ENCODE measurements at regions not wholly inside any gene's neighbourhood (a gene's known extent, or its start where the extent isn't known, plus 50 kb on each side); places are given as distances from the start of the nearest gene placed in this dataset.

DNA sequence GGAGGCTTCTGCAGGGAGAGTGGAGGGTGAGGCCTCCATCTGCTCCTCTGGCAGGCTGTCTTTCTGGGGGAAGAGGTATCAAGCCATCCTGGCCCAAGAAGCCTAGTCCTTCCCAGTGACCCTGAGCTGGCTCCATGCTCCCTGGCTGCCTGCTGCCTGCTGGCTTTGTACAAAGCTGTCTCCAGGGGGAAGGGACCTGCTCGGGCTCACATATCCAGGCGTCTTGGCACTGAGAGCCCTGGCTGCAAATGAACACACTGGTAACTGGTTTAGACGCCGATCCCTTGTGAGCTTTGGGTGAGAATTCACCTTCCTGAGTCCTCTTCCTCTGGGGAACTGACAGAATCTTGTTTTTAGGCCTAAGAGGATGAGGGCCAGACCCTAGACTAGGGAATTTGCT, 210.3 kb upstream of the ZBED5 start:
- H3K4me1 ChIP-seq (ENCODE audit: control insufficient read depth, insufficient read depth, low read length): peaks cover 39% of the 10 kb centered on the region
- no peaks in the 10 kb centered on the region for H3K9me3 ChIP-seq (ENCODE audit: control insufficient read depth, insufficient read depth, low read length)
- no peaks in the 10 kb centered on the region for H3K36me3 ChIP-seq (ENCODE audit: control insufficient read depth, insufficient read depth, low read length)
- no peak overlapping the region for H3K9ac ChIP-seq (ENCODE audit: low read depth, low read length)
- H3K27me3 ChIP-seq (ENCODE audit: control insufficient read depth, insufficient read depth, low read length): no peaks in the 10 kb centered on the region
- H3K4me3 ChIP-seq (ENCODE audit: low read depth, low read length): no peak overlapping the region
- H3K27ac ChIP-seq (ENCODE audit: low read depth, low read length): no peak overlapping the region

DNA sequence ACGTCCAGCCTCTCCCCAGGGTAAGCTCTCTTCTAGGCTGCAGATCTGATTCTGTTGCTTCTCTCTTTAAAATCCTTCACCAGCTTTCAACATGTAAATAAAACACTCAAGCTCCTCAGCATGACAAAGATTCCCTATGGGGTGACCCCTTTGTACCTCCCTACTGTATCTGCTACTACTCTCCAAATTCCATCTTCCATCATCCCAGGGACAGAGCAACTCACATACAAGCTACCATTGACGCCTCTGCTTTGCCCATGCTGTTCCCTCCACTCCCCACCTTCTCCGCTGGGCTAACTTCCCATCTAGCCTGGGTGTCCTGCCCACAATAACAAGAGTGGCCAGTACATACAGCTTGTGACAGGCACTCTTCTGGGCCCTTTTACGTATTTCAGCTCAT, 207.5 kb upstream of the ZBED5 start:
- H3K9me3 ChIP-seq (ENCODE audit: control insufficient read depth, insufficient read depth, low read length): no peaks in the 10 kb centered on the region
- no peak overlapping the region for H3K9ac ChIP-seq (ENCODE audit: low read depth, low read length)
- no peak overlapping the region for H3K4me3 ChIP-seq (ENCODE audit: low read depth, low read length)
- H3K27ac ChIP-seq (ENCODE audit: low read depth, low read length): peak overlapping the region; percentile 56
- no peaks in the 10 kb centered on the region for H3K36me3 ChIP-seq (ENCODE audit: control insufficient read depth, insufficient read depth, low read length)
- H3K27me3 ChIP-seq (ENCODE audit: control insufficient read depth, insufficient read depth, low read length): no peaks in the 10 kb centered on the region
- peaks cover 23% of the 10 kb centered on the region for H3K4me1 ChIP-seq (ENCODE audit: control insufficient read depth, insufficient read depth, low read length)

DNA sequence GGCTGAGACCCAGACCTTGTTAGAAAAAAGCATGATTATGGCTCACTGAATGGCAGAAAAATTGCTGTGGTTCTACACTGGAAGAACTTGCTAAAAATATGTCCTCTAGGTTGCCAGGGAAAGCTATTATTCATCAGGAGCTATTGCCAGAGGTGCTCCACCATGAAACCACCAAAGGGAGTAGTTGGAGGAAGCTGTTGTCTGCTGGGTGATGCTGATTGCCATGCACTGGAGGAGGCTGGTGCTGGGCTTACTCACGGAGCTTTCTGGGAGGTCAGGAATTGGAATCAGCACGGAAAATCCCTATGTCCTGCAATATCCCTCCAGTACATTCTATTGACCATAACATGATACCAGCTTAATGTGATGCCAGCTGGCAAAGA, 199.6 kb upstream of the ZBED5 start:
- peaks cover 3% of the 10 kb centered on the region; the same call in 1 of the 2 replicates for H3K9me3 ChIP-seq (ENCODE audit: control insufficient read depth, insufficient read depth, low read length)
- H3K9ac ChIP-seq (ENCODE audit: low read depth, low read length): no peak overlapping the region
- H3K27me3 ChIP-seq (ENCODE audit: control insufficient read depth, insufficient read depth, low read length): no peaks in the 10 kb centered on the region
- no peak overlapping the region for H3K27ac ChIP-seq (ENCODE audit: low read depth, low read length)
- no peak overlapping the region for H3K4me3 ChIP-seq (ENCODE audit: low read depth, low read length)
- H3K4me1 ChIP-seq (ENCODE audit: control insufficient read depth, insufficient read depth, low read length): no peaks in the 10 kb centered on the region
- H3K36me3 ChIP-seq (ENCODE audit: control insufficient read depth, insufficient read depth, low read length): no peaks in the 10 kb centered on the region

- no peaks in the 10 kb centered on the region for H3K36me3 ChIP-seq (ENCODE audit: control insufficient read depth, insufficient read depth, low read length)
- no peak overlapping the region for H3K27ac ChIP-seq (ENCODE audit: low read depth, low read length)
- no peak overlapping the region for H3K4me3 ChIP-seq (ENCODE audit: low read depth, low read length)
- H3K9me3 ChIP-seq (ENCODE audit: control insufficient read depth, insufficient read depth, low read length): peaks cover 3% of the 10 kb centered on the region; the same call in 1 of the 2 replicates
- H3K27me3 ChIP-seq (ENCODE audit: control insufficient read depth, insufficient read depth, low read length): no peaks in the 10 kb centered on the region
- no peaks in the 10 kb centered on the region for H3K4me1 ChIP-seq (ENCODE audit: control insufficient read depth, insufficient read depth, low read length)
- H3K9ac ChIP-seq (ENCODE audit: low read depth, low read length): no peak overlapping the region
Observed at GRCh38 chr11:11056749-11057471, 199.1 kb upstream of the ZBED5 start.

DNA sequence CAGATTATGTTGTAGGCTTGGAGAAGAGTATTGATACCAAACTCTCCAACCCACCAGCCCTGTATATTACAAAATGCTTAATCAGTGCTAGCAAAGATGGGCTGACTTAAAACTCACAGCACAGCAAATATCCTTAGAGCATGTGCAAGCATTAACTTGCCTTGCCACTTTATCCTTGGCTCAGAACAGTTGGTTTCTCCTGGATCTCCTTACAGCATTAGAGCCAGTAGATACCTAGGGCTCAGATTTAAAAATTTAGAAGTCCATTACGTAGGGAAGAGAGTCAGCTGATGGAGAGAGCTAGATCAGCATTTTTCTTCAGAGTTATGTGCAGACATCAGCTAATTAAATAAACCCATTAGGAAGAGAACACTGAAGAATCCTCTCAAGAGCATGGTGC, 198.5 kb upstream of the ZBED5 start:
- Histone ChIP-seq H3K4me3 (ENCODE audit: low read depth, low read length) (no peak overlapping the region), H3K36me3 (ENCODE audit: control insufficient read depth, insufficient read depth, low read length) (no peaks in the 10 kb centered on the region), H3K9ac (ENCODE audit: low read depth, low read length) (no peak overlapping the region), H3K9me3 (ENCODE audit: control insufficient read depth, insufficient read depth, low read length) (peaks cover 3% of the 10 kb centered on the region; the same call in 1 of the 2 replicates), H3K27me3 (ENCODE audit: control insufficient read depth, insufficient read depth, low read length) (no peaks in the 10 kb centered on the region), H3K27ac (ENCODE audit: low read depth, low read length) (no peak overlapping the region), H3K4me1 (ENCODE audit: control insufficient read depth, insufficient read depth, low read length) (no peaks in the 10 kb centered on the region)

GRCh38 chr11:11047851-11048610, 190.2 kb upstream of the ZBED5 start:
- H3K9ac ChIP-seq (ENCODE audit: low read depth, low read length): no peak overlapping the region
- no peaks in the 10 kb centered on the region for H3K9me3 ChIP-seq (ENCODE audit: control insufficient read depth, insufficient read depth, low read length)
- no peaks in the 10 kb centered on the region for H3K27me3 ChIP-seq (ENCODE audit: control insufficient read depth, insufficient read depth, low read length)
- H3K27ac ChIP-seq (ENCODE audit: low read depth, low read length): no peak overlapping the region
- H3K4me1 ChIP-seq (ENCODE audit: control insufficient read depth, insufficient read depth, low read length): no peaks in the 10 kb centered on the region
- H3K36me3 ChIP-seq (ENCODE audit: control insufficient read depth, insufficient read depth, low read length): no peaks in the 10 kb centered on the region
- no peak overlapping the region for H3K4me3 ChIP-seq (ENCODE audit: low read depth, low read length)

GRCh38 chr11:11046781-11047180, 188.9 kb upstream of the ZBED5 start:
- H3K9me3 ChIP-seq (ENCODE audit: control insufficient read depth, insufficient read depth, low read length): no peaks in the 10 kb centered on the region
- no peak overlapping the region for H3K9ac ChIP-seq (ENCODE audit: low read depth, low read length)
- no peaks in the 10 kb centered on the region for H3K4me1 ChIP-seq (ENCODE audit: control insufficient read depth, insufficient read depth, low read length)
- H3K36me3 ChIP-seq (ENCODE audit: control insufficient read depth, insufficient read depth, low read length): no peaks in the 10 kb centered on the region
- no peaks in the 10 kb centered on the region for H3K27me3 ChIP-seq (ENCODE audit: control insufficient read depth, insufficient read depth, low read length)
- no peak overlapping the region for H3K4me3 ChIP-seq (ENCODE audit: low read depth, low read length)
- no peak overlapping the region for H3K27ac ChIP-seq (ENCODE audit: low read depth, low read length)

DNA sequence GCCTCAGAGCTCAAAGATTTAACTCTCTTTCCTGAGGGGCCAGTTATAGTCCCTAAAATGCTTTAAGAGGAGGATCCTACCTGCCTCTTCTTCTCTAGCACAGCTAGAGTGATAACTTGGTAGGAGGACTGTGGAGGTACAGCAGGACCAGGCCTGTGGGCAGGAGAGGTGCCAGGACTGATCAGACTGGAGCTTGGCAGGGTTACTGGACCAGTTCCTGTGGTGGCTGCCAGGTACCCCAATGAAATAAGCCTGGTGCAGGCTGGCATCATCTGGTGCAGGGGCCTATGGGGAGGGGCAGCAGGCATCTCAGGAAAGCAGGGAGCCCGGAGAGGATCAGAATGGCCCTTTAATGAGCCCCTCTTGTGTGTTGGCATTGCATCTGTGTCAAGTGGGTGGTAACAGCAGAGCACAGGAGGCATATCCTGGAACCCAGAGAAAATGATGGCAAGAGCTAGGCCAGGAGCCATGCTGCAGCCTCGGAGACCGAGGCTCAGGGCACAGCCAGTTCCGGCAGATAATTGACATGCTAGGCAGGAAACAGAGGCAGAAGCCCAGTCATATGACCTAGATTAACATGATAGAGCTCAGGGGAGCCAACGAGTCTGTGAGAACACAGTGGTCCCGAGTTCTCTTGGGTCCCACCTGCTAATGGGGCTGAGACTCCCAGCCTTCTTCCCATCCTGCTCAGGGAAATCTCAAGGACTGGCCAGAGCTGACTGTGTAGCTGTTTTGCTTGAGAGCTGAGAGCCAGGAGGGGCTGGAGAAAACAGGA, 187.5 kb upstream of the ZBED5 start:
- no peaks in the 10 kb centered on the region for H3K27me3 ChIP-seq (ENCODE audit: control insufficient read depth, insufficient read depth, low read length)
- H3K4me3 ChIP-seq (ENCODE audit: low read depth, low read length): no peak overlapping the region
- H3K9ac ChIP-seq (ENCODE audit: low read depth, low read length): no peak overlapping the region
- H3K27ac ChIP-seq (ENCODE audit: low read depth, low read length): no peak overlapping the region
- H3K9me3 ChIP-seq (ENCODE audit: control insufficient read depth, insufficient read depth, low read length): no peaks in the 10 kb centered on the region
- no peaks in the 10 kb centered on the region for H3K36me3 ChIP-seq (ENCODE audit: control insufficient read depth, insufficient read depth, low read length)
- H3K4me1 ChIP-seq (ENCODE audit: control insufficient read depth, insufficient read depth, low read length): no peaks in the 10 kb centered on the region

DNA sequence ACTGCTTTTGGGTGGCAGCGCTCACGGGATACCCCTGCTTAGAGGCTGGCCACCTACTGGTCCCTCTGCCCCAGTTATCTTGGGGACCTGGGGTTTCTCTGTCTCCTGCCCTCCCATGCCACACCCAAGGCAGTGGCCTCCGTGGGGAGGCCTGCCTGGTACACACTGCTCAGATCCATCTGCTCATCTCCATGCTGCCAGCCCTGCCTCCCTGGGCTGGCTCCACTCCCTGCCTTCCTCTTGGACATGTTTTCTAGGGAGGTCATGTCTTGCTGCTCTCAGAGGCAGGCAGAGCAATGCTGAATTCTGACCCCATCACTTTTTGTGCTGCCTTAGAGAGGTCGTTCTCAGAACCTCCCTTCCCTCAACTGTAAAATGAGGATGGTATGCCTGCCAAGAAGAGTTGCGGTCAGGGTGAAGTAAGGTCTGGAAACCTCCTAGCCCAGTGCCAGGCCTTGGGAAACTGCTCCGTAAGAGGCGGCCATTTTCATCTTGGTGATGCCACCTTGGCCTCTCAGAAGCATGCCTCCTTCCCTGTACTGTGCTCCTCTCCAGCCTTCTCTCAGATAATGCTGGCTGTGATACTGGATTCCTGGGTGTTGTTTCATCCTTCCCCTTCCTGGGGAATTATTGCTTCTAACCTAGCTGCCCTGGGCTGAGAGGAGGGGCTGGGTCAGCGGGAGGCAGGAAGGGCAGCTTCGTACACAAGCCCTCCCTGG, 186.4 kb upstream of the ZBED5 start:
- Histone ChIP-seq H3K27me3 (ENCODE audit: control insufficient read depth, insufficient read depth, low read length) (no peaks in the 10 kb centered on the region), H3K27ac (ENCODE audit: low read depth, low read length) (no peak overlapping the region), H3K4me3 (ENCODE audit: low read depth, low read length) (no peak overlapping the region), H3K9ac (ENCODE audit: low read depth, low read length) (no peak overlapping the region), H3K36me3 (ENCODE audit: control insufficient read depth, insufficient read depth, low read length) (no peaks in the 10 kb centered on the region), H3K9me3 (ENCODE audit: control insufficient read depth, insufficient read depth, low read length) (no peaks in the 10 kb centered on the region), H3K4me1 (ENCODE audit: control insufficient read depth, insufficient read depth, low read length) (no peaks in the 10 kb centered on the region)

GRCh38 chr11:11043721-11044120, 185.9 kb upstream of the ZBED5 start:
- no peak overlapping the region for H3K4me3 ChIP-seq (ENCODE audit: low read depth, low read length)
- H3K9ac ChIP-seq (ENCODE audit: low read depth, low read length): no peak overlapping the region
- no peaks in the 10 kb centered on the region for H3K27me3 ChIP-seq (ENCODE audit: control insufficient read depth, insufficient read depth, low read length)
- no peak overlapping the region for H3K27ac ChIP-seq (ENCODE audit: low read depth, low read length)
- no peaks in the 10 kb centered on the region for H3K36me3 ChIP-seq (ENCODE audit: control insufficient read depth, insufficient read depth, low read length)
- H3K4me1 ChIP-seq (ENCODE audit: control insufficient read depth, insufficient read depth, low read length): no peaks in the 10 kb centered on the region
- H3K9me3 ChIP-seq (ENCODE audit: control insufficient read depth, insufficient read depth, low read length): no peaks in the 10 kb centered on the region
